GM19328 (cell line): ENCODE measurements at regions not wholly inside any gene's neighbourhood (a gene's known extent, or its start where the extent isn't known, plus 50 kb on each side); places are given as distances from the start of the nearest gene placed in this dataset.
"Not testable (repeated sequence)": the region's sequence is repeated elsewhere in the genome, so short reads cannot be mapped to it uniquely, and the experiment has no call there.

ENCODE experiments used
- ATAC-seq: cut with Tn5 transposase; IDR thresholded peaks from one replicate; pipeline ENCODE4 v1.9.1; 2021; ENCODE audit warnings: mild to moderate bottlenecking, moderate library complexity; ENCODE audit not compliant: unreplicated experiment

DNA sequence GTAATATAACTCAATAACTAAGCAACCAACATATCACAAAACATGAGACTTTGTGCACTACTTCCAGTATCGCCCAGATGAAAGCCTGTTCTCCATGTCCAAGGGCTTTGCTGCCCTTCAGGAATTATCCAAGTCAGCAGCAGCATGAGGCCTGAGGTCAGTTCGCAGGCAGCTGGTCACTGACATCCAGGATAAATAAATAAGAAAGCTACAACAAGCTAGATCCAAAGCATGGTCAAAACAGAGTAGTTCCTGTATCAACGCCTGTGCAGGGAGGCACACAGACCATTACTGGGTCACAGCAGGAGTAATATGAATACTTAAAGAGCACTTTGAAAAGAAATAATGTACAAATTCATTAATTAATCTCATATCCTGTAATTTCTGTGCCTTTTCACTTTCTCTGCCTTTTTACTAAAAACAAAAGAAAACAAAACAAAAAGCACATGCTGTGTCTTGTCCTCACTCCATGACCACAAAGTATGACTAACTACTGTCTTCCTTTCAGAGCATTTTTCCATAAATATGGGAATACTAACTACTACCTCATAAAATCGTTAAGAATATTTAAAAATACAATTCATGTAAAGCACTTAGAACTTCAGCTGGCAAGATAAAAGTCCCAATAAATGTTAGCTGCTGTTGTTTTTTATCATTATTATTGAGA lies 374.9 kb upstream of the IRAK1BP1 start:
- no peak for ATAC-seq

DNA sequence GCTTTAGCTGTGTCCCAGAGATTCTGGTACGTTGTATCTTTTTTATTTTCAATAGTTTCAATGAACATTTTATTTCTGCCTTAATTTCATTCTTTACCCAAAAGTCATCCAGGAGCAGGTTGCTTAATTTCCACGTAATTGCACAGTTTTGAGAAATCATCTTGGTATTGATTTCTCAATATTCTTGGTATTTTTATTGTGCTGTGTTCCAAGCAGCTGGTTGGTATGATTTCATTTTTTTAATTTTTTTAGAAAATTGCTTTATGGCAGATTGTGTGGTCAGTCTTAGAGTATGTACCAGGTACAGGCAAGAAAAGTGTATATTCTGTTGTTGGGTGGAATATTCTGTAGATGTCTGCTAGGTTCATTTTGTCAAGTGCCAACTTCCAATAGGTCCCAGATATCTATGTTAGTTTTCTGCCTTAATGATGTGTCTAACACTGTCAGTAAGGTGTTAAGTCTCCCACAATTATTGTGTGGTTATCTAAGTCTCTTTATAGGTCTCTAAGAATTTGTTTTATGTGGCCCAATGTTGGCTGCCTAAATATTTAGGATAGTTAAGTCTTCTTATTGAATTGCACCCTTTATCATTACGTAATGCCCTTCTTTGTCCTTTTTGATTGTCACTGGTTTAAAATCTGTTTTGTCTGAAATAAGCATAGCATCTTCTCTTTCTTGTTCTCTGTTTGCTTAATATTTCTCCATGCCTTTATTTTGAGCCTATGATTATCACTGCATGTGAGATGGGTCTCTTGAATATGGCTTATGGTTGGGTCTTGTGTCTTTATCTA lies 366.9 kb upstream of the IRAK1BP1 start:
- no peak for ATAC-seq

DNA sequence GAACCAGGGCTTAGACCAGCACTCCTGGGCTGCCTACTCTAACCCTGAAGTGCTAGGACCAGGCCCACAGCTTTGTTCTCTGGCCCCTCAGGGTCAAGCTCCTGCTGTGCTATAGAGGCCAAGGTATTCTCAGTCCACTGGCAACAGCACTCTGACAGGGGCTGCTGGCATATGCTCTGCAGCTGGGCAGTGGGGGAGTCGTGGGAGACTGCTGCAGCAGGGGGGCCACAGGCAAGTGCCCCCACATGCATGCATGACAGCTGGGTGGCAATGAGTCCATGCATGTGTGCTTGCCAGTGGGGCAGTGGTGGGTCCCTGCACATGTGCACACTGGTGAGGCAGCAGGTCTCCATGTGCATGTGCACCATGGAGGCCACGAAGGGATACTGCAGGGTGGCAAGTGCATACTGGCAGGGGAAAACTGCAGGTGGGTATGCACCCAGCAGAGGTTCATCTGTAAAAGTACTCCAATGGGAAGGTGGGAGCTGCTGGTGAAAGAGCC lies 364.9 kb upstream of the IRAK1BP1 start:
- no peak for ATAC-seq

DNA sequence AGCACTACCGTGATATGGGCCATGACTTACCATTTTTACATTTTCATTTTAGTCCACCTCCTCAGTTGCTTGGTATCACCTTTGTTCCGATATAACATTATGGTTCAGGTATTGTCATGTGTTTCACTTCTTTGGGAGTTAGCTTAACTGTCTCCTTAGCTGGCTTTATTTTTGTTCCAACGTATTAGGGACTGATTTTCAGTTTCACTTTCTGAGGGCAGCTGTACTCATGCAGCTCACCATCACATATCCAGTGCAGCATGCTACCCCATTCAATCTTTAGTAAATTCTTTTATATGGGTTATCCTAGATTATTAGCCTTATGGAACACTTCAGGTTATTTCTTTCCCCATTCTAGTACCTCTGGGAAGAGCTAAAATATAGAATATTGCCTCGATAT lies 362.2 kb upstream of the IRAK1BP1 start:
- no peak for ATAC-seq

DNA sequence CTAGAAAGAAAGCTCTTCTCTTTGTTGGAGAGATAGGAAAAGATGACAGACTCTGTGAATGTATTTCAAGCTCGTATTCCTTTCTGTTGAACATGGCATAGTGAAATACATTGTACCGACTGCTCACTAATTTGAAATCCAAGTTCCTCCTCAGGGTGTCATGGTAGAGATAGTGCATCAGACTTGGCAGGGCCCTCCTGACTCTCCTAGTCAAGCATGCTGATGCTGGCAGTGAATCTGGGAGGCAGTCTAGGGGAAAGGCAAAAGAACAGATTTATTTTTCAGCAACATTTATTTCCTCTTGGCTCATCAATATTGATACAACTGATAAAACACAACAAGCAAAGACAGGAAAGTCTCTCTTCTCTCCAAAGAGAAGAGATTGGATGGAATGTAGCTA lies 356.3 kb upstream of the IRAK1BP1 start:
- ATAC-seq = no peak

DNA sequence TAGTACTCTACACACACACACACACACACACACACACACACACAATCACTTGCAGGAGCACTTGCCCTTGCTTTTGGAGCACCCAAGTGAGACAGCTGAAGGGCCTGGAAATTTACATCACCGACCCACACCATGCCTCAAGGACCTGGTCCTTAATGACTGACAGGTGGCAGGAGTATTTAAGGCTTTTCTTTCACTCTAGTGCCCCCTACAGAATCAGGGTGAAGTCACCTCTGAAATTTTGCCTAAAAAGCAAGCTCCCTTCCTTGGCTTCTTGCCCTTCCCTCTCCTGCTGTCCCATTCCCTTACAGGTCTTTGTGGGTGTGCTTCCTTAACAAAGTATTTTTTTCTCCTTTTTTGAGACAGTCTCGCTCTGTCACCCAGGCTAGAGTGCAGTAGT lies 353.5 kb upstream of the IRAK1BP1 start:
- no peak for ATAC-seq

DNA sequence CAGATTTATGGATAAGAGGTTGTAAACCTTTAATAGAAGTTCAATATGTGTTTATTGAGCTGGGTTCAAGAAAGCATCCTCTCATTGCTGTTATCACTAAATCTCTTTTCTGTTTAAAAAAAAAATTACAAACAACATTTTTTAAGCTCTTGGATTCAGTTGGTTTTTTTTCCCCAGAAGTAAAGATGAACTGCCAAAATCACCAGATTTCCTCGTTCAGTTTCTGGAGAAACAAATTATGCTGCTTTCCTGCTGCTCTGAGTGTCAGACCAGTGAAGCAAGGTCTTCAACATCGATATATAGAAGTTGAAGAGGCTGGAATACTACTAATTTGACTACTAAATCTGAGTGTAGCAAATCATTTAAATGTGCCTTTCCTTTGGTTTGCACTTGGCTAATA lies 352.1 kb upstream of the IRAK1BP1 start:
- no peak for ATAC-seq

DNA sequence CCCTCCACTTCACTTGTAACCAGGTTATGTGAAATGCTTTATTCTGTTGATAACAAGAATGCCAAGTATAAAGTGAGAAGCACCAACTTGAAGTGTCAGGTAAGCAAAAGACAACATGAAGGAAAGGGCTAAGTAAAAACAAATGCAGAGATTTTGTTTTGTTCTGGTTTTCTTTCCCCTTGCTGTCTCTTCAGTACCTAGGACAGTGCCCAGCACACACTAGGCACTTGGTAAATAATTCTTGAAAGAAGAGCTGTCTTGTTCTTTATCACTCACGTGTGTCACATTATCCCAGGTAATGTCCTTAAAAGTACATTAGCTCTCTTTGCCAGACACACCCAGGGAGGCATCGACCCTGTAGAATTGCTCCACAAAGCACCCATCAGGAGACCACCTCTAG lies 350.0 kb upstream of the IRAK1BP1 start:
- ATAC-seq = no peak

DNA sequence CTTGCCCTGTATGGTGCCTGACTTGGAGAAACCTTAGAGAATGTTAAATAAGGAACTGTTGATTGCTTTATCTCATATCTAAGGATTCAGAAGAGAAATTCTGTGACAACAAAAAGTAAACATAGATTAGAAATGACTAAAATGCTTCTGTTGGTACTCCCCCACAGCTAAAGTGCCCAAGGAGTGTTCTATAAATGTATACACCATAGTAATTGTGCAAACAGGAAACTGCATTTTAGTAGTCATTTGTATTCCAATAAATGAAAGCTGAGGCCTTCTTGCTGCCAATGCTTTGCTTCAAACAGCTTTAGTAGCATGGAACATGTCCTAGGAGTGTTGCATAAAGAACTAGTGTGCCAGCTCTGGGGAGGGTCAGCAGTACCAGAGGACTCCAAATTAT lies 343.7 kb upstream of the IRAK1BP1 start:
- no peak for ATAC-seq

DNA sequence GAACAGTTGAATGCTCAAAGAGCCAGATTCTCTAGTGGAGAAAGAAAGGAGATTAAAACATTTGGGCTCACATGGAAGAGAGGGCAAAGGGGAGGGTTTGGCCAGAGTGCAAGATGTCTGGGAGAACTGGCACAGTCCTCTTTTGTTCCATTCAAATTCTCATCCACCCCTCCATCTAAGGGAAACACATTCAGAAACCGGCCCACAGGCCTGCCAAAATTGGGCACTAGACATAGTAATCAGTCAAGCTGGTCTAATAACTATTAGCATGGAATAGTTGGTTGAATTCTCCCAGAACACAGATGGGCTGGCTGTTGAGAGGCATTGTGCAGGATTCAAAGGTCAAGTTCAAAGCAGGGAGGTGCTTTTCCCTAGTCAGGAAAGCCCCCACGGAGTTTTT lies 341.4 kb upstream of the IRAK1BP1 start:
- ATAC-seq = no peak

DNA sequence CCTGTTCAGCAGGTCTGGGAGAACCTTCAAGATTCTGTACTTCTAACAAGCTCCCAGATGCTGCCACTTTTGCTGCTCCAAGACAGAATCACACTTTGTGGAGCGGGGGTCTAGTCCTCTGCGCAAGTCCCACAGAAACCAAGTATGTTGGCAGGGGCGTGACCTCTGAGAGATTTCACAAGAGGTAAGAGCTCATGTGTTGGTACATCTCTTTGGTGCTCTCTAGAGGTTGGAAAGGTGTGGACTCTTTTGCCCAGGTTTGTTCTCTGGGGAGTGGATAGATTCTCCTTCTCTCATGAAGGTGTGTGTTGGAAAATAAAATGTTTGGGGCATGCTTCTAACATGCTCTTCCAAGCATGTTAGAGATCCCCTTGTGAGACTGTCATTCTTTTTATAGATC lies 340.9 kb upstream of the IRAK1BP1 start:
- ATAC-seq = no peak

DNA sequence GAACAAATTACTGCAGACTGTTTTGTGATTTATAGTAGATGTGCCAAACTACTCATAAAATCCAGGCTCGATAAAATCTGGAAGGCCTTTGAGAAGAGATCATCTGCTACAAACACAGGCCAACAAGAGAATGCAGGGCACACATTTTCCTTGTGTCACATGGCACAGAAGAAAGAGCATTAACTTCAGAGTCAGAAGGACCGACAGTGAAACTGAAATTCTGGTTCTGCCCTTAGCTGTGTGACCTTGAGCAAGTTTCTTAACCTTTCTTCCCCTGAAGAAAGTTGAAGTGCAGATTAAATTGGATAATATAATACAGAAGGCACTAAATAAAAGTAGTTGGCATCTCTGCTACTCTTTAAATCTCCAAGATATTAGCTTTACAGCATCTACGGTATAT lies 338.4 kb upstream of the IRAK1BP1 start:
- ATAC-seq = no peak

DNA sequence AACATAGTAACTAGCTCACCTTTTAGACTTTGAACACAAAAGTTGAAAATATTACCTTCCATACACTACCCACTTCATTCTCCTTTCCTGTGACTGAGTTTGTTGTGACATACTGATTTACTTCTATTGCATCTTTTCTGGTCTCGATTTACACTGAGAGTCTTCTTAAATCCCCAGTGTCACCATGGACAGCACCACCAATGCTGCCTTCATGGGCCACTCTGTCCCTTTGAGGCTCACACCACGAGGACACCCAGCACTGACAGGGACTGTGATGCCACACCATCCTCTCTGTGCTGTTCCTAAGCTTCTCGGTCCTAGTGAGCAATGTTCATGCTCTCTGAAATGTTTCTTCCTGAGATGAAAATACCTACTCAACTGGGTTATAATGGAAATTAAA lies 337.1 kb upstream of the IRAK1BP1 start:
- no peak for ATAC-seq

DNA sequence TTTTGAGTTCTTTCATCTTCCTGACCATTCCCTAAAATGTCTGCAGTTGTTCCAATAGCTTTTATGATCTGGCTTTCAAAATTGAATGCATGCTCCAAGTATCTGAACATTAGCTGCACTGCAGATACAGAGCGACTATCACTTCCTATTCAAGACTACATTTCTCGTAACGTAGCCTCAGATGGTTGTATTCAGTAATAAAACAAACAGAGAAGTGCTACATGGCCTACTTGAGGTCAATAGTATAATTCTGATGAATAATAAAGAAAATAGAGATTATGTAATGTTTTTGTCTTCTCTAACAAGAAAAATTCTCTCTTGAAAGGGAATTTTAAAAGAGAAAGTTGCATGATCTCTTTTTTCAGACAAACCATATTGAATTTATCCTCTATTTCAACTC lies 333.9 kb upstream of the IRAK1BP1 start:
- no peak for ATAC-seq

DNA sequence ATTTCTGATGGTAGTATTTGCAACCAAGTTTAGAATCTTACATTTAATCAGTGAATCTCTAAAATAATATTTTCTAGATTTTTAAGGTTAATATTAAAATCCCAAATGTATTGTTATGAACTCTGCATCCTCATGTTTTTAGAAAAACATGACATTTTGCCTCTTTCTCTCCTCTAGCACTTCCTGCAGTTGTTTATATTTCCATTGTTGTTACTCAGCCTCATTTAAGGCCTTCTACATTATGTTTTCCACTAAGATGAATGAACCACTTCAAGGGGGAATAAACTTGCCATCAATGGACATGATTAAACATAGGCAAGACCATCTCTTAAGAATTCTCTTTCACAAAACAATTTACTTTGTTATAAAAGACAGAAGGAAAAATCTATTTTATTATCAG lies 333.5 kb upstream of the IRAK1BP1 start:
- no peak for ATAC-seq

DNA sequence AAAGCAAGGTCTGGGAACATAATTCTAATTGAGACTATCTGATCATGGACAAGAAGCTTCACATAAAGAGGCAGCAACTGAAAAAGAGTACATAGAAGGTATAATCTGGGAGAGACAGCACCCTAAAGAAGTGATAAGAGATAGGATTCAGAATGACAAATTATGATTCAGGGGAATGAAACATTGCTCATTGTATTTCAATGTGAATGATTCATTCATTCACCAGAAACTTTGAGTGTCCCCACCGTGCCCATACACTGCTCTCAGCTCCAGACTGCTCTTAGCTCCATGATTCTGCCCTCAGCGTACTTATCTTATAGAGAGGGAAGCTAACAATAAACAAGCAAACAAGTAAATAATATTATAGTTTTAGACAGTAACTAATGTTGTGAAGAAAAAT lies 329.3 kb upstream of the IRAK1BP1 start:
- ATAC-seq = no peak

DNA sequence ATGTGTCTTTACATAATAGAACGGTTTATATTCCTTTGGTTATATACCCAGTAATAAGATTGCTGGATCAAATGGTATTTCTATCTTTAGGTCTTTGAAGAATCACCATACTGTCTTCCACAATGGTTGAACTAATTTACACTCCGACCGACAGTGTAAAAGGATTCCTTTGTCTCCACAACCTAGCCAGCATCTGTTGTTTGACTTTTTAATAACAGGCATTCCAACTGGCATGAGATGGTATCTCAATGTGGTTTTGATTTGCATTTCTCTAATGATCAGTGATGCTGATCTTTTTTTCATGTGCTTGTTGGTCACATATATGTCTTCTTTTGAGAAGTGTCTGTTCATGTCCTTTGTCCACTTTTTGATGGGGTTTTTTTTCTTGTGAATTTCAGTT lies 319.7 kb upstream of the IRAK1BP1 start:
- not testable (repeated sequence) for ATAC-seq

DNA sequence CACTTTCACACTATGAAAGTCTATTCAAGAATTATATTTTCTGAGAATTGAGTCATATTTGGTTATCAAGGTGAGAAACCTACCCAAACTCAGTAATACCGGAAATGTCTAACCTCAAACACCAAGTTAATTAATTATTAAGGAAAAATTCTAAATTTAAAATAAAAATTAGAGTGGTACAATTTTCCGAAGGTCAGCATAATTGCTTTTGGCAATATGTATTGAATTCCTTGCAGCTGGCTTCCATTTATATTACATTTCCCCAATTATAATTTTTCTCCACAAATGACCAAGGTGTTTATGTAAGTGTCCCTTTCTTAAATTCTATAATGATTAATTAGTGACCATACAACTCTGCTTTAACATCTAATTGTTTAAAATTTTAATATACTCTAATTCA lies 316.0 kb upstream of the IRAK1BP1 start:
- no peak for ATAC-seq

DNA sequence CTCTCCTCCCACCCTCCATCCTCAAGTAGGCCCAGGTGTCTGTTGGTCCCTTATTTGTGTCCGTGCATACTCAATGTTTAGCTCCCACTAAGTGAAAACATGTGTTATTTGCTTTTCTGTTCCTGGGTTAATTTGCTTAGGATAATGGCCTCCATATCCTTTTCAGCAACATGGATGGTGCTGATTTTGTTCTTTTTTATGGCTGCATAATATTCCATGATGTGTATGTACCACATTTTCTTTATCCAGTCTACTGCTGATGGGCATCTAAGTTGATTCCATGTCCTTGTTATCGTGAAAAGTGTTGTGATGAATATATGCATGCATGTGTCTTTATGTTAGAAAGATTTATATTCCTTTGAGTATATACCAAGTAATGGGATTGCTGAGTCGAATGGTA lies 314.9 kb upstream of the IRAK1BP1 start:
- no peak for ATAC-seq

DNA sequence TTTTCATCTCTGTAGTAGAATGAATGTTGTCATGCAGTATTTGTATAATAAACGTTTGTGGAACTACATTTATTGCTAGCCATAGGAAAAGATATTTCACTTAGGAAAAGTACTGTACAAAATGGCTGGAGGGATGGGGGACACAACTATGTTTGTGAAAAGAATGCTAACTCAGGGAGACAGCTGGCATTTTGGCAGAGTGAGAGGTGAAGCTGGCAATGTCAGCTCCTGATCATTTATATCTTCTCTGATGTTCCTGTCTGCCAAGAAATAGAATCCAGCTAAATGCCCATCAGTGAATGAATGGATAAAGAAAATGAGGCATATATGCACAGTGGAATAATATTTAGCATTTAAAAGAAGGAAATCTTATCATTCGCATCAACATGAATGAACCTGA lies 313.0 kb upstream of the IRAK1BP1 start:
- ATAC-seq = no peak

DNA sequence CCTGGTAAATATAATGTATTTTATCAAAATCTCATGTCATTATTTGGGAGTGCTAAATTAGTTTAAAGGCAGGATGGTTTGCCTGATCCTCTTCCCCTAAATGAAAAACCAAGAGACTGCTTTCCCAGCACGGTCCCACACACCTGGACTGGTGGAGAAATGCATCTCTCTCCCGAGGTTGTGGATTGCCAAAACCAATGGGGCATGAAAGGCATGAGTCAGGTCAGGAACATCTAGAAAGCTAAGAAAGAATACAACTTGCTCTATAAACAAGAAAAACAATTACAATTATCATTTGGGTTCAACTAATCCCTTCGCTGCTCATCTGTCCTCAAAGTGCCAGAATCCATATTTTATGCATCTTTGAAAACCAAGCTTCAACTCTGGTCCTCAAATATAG lies 308.3 kb upstream of the IRAK1BP1 start:
- no peak for ATAC-seq

DNA sequence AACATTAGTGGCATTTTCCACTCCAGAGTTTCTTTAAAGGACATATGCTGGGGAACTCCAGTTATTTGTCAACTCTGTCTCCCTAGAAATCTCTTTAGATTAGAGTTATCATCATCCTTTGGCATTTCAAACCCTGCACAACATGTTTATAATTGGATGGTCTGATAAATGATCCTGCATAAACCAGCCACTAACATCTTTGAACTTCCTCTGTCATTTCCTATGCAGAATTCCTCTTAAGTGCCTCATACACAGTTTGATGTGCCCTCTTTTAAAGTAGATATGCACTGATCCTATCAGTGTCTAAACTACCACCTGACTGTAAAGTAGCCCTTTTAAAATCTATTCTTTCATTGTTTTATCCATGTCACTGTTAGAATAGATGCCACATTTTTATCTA lies 306.3 kb upstream of the IRAK1BP1 start:
- ATAC-seq = no peak

DNA sequence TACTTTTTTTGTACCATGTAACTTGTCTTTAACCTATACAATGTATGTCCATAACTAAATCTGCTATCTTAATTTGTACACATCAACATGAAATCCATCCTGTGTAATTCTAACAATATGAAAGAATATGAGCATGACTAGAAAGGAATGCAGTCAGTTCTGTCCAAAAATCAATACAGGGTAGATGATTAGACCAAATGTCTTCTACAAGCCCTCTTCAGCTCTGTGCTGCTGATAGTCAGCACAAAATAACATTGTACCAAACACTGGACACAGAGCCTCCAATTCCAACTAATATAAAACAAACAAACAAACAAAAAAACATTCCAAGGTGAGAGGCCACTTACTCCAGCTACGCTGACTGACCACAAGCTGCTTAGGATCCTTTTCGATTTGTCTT lies 301.4 kb upstream of the IRAK1BP1 start:
- no peak for ATAC-seq
